ENCODE measurements at regions not wholly inside any gene's neighbourhood (a gene's known extent, or its start where the extent isn't known, plus 50 kb on each side); places are given as distances from the start of the nearest gene placed in this dataset.
A peak's percentile ranks its signal among the peaks of the same experiment; 100 is the strongest.
"Not testable (repeated sequence)": the region's sequence is repeated elsewhere in the genome, so short reads cannot be mapped to it uniquely, and the experiment has no call there.

- FAIRE-seq, result no peak
- no peak for DNase-seq (ENCODE audit: extremely low spot score, insufficient read length, low read depth)
Measured at GRCh38 chr6:92681401-92681800, 738.0 kb downstream of the EPHA7 start.

- DNase-seq (ENCODE audit: extremely low spot score, insufficient read length, low read depth), result not testable (repeated sequence)
- peak; percentile 24 for FAIRE-seq
Measured at GRCh38 chr6:92671462-92671861, 747.9 kb downstream of the EPHA7 start.

DNA sequence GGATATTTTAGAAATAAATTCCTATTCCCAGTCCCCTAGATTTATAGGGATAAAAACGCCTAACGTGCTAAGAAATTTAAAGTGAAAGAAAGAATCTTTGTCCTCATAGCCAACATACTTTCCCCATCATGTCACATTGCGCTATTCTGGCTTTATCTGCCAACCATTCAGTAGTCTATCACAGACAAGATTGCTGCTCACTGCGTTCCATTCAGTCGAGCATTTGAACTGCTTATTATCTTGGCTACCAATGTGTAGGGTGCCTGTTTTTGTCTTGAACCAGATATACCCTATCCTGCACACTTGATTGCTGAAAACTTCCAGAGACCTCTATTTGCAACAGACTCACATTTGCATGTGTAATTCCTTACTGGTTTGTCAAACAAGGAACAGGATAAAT lies 751.5 kb downstream of the EPHA7 start:
- no peak for FAIRE-seq
- no peak for DNase-seq (ENCODE audit: extremely low spot score, insufficient read length, low read depth)

DNA sequence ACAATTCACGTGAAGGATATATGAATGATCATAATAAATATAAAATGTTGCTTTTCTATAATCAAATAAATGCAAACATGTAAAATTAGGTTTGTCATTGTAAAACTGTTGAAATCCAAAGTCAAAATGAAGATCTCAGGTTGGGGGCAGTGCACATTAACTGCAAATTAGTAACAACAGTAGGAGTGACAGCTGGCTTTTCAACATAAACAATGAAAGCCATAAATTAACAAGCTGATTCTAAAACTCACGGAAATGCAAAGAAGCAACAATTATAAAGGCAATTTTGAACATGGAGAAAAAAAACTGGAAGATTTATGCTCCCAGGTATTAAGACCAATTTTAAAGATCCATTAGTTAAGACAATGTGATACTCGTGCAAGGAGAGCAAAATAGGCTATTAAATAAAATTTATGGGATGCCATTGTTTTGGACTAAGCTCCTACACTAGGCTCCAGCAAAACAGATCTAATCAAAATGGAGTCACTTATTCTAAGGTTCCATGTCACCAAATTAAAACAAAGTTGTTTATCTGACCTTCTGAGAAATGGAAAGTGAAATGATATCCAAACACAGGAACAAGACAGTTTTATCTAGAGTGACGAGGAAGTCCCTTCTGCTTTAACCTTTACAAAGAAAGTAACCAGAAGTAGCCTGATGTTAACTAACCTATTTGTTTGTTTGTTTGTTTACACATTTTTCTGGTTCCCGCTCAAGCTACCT lies 770.8 kb downstream of the EPHA7 start:
- DNase-seq (ENCODE audit: extremely low spot score, insufficient read length, low read depth) (no peak), FAIRE-seq (no peak)

DNA sequence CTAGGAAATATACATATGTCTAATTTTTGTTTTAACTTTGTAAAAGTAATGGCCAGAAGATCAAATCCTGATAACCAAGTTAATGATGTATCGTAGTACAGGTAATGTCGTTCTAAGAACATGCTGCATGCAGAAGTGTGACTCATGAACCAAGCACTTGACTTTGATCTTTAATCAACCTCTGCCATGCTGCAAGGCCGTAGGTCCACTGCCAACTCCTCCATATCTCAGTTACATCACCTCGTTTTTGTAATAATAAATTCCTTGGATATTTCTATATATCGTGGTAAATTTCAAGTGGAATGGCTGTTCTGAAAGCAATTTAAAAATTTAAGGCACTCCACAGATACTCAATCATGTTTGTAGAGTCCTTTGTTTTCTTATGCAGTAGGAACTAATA lies 771.7 kb downstream of the EPHA7 start:
- DNase-seq (ENCODE audit: extremely low spot score, insufficient read length, low read depth) (no peak), FAIRE-seq (no peak)

DNA sequence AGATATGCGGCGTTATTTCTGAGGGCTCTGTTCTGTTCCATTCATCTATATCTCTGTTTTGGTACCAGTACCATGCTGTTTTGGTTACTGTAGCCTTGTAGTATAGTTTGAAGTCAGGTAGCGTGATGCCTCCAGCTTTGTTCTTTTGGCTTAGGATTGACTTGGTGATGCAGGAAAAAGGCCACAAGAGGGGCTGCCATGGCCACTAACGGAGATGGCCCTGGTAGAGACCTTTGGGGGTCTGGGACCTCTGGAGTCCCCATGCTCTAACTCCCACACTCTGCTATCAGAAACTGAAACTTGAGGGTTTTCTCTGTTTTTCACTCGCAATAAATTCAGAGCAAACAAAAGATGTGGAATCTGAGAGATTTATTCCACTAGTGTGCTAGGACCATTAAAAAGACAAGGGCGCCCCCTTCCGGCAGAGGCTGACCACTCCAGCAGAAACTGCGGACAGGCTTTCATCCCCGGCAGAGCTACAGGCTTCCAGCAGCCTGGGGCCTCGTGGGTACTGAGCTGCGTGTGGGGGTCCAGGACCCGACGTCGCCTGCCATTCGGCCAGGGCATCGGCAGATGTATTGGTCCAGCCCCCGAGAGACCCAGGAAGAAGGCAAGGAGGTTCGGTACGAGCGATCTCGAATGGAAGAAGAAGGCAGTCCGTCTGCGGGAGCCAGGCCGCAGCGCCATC lies 775.1 kb downstream of the EPHA7 start:
- not testable (repeated sequence) for FAIRE-seq; DNase-seq (ENCODE audit: extremely low spot score, insufficient read length, low read depth)

GRCh38 chr6:92635553-92636153 lies 783.7 kb downstream of the EPHA7 start:
- FAIRE-seq (no peak), DNase-seq (ENCODE audit: extremely low spot score, insufficient read length, low read depth) (no peak)

DNA sequence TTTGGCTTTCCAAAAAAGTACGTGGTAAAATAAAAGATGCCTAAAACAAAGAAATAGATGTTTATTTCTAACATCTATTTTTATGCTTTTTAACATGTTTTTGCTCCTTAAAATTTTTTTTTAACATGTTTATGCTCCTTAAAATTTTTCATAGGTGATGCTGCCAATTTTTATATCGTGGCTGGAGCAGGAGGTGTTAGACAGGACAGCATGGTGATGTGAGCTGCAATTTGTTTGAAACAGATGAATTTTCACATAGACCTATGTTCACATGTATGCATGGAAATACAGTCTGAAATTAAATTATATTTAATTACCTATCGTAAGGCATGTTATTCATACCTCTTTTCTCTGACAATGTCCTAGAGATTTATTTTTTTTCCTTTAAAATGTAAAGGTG lies 784.8 kb downstream of the EPHA7 start:
- no peak for FAIRE-seq

DNA sequence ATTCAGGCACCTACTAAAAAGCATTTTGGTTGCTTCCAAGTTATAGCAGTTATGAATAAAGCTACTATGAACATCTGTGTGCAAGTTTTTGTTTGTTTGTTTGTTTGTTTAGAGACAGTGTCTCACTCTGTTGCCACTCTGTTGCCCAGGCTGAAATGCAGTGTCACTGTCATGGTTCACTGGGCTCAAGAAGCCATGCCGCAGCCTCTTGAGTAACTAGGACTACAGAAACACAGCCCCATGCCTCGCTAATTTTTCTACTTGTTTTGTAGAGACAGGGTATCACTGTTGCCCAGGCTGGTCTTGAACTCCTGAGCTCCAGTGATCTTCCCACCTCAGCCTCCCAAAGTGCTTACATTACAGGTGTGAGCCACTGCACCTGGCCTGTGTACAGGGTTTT lies 795.9 kb downstream of the EPHA7 start:
- DNase-seq (ENCODE audit: extremely low spot score, insufficient read length, low read depth) (no peak), FAIRE-seq (no peak)

More for the DNA sequence above, 784.8 kb downstream of the EPHA7 start:
- DNase-seq (ENCODE audit: extremely low spot score, insufficient read length, low read depth), result no peak

DNA sequence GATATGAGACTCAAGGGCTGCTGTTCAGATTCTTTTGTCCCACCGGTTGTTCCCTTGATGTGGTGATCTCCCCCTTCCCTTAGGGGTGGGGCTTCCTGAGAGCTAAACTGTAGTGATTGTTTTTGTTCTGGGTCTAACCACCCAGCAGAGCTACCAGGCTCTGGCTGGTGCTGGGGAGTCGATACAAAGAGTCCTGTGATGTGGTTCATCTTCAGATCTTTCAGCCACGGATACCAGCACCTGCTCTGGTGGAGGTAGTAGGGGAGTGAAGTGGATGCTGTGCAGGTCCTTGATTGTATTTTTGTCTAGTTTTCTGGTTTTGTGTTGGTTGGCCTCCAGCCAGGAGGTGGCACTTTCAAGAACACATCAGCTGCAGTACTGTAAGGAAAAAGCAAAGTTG lies 801.6 kb downstream of the EPHA7 start:
- no peak for FAIRE-seq
- DNase-seq (ENCODE audit: extremely low spot score, insufficient read length, low read depth), result no peak

DNA sequence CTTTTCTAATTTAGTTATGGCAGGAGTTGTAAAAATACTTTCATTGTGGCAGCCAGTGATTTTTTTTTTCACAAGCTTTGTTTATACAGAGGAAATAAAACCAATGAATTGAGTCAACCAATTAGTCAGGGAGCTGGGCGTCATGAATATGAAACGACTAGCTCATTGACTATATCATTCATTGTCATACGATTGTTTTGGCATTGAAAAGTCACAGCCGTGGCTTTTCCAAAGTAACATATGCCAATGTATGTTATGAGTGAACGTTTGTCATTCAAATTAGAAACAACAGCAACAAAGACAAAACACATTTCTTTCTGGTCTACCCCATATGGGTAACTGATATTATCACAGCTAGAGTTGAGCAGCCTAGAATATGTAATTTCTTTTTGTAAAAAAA lies 810.6 kb downstream of the EPHA7 start:
- FAIRE-seq, result no peak

DNA sequence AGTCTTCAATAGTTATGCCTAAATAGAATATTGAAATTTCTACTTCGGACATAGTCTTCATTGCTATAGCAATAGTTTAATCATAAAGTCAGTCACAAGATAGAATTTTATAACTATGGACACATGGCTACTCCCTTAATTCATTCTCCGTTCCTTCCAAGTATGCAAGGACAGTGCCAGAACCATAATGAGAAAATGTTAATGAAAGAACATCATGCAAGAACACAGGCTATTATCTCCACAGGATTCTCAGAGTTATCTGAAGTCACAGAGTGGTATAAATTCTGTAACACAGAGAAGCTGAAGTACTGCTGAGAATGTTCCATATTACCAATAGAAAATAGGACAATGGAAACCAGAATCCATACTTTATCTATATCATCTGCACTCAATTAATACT lies 826.2 kb downstream of the EPHA7 start:
- no peak for FAIRE-seq
- DNase-seq (ENCODE audit: extremely low spot score, insufficient read length, low read depth), result no peak

More for the DNA sequence above, 810.6 kb downstream of the EPHA7 start:
- no peak for DNase-seq (ENCODE audit: extremely low spot score, insufficient read length, low read depth)

- DNase-seq (ENCODE audit: extremely low spot score, insufficient read length, low read depth) (no peak), FAIRE-seq (no peak)
Measured at GRCh38 chr6:92589996-92590395, 829.4 kb downstream of the EPHA7 start.

- DNase-seq (ENCODE audit: extremely low spot score, insufficient read length, low read depth), result no peak
- FAIRE-seq, result no peak
Measured at GRCh38 chr6:92588148-92588547, 831.2 kb downstream of the EPHA7 start.

DNA sequence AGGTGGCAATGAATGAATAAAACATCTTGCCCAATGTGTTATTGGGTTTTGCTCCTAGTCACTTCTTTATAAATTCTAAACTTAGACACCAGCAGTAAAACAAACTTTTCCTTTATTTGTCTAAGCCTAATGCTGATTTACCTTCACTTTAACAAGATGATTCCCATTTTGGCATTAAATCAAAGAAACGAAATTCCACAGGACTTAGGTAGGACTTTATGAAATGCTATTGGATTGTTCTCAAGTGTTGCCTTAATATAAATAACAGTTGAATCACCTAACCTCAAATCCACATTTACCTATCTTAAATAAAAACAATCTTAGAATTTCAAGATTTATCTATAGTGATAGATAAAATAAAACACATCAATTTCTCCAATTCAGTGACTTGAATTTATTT lies 831.8 kb downstream of the EPHA7 start:
- DNase-seq (ENCODE audit: extremely low spot score, insufficient read length, low read depth), result no peak
- FAIRE-seq, result no peak

DNA sequence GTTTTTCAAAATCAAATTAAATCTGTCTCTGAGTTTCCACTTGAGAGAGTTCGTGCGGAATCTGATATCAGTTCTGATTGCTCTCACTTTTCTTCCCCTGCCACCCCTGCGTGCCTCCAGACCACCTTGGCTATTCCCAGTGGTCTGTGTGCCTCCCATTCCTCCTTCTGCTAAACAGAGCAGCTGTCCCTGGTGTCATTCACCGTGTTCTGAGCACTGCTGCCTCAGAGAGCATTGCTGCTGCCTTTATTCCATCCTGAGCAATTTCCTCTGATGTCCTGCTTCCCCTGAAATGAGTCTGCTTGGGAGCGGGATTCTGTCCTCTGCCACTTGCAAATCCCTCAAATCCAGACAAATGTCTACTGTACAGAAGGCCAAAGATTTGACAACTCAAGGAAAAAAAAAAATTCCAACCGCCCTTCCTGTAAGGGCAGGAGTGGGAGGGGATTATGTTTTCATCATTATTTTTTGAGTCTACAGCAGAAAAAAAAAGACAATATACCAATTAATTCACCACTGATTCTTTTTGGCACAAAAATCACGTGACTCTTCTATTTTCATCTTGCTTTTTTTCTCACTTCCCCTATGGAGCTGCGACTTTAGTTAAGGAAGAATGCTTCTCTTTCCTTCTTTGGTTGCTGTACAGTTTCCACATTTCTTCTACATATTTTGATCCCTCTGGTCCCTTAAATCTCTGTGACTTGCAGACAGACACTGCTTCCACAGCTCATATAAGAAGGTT lies 833.0 kb downstream of the EPHA7 start:
- FAIRE-seq (no peak), DNase-seq (ENCODE audit: extremely low spot score, insufficient read length, low read depth) (no peak)

DNA sequence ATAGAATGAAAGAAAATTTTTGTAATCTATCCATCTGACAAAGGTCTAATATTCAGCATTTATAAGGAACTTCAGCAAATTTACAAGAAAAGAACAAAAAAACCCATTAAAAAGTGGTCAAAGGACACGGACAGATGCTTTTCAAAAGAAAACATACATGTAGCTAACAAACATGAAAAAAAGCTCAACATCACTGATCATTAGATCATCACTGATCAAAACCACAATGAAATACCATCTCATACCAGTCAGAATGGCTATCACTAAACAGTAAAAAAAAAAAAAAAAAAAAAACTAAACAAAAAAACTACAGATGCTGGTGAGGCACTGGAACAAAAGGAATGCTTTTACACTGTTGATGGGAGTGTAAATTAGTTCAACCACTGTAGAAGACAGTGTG lies 837.1 kb downstream of the EPHA7 start:
- DNase-seq (ENCODE audit: extremely low spot score, insufficient read length, low read depth) (no peak), FAIRE-seq (no peak)

DNA sequence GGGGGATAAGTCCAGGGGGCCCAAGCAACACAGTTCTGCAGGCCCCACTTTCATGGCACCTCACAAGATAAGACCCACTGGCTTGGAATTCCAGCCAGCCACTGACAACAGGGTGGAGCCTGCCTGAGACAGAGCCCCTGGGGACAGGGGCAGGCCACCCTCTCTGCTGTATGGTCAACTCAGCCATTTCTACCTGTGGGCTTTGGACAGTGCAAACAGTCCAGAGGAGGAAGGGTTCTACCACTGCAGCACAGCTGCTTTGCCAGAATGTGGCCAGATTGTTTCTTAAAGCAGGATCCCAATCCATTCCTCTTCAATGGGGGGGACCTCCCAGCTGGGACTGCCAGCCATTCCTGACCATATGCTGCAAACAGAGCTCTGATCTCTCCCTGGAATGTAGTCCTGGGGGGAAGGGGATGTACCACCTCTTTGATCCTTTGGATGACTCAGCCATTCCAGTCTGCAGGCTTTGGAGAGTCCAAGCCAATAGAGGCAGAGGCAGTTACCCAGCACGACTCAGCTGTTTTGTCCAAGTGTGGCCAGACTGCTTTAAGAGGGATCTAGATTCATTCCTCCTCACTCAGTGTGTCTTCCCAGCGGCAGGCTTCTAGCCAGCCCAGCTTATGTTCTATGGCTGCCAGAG lies 842.2 kb downstream of the EPHA7 start:
- no peak for DNase-seq (ENCODE audit: extremely low spot score, insufficient read length, low read depth)
- FAIRE-seq, result no peak

DNA sequence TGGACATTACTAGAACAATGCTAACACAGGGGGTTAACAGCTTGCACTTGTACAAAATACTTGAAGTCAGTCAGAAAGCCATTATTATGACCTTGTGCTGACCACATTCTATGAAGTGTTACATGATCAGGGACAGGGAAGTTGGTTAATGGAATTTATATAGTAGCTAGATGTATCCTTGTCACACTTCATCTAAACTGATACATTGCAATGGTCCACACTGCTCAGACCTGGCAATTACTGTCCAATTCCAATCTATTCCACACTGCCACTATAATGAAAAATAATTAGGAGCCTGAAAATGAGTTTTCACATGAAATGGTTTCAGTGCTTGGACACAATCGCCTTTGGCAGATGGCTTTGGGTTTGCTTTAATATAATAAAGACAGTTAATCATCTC lies 850.8 kb downstream of the EPHA7 start:
- no peak for FAIRE-seq
- DNase-seq (ENCODE audit: extremely low spot score, insufficient read length, low read depth), result no peak

GRCh38 chr6:92566632-92567031 lies 852.7 kb downstream of the EPHA7 start:
- FAIRE-seq (no peak), DNase-seq (ENCODE audit: extremely low spot score, insufficient read length, low read depth) (no peak)

Measured in GM18507 (cell line).